Activated naive CD8-positive, alpha-beta T cell treated with anti-CD3 and anti-CD28 coated beads for 36 hours (primary cell): ENCODE measurements at regions not wholly inside any gene's neighbourhood (a gene's known extent, or its start where the extent isn't known, plus 50 kb on each side); places are given as distances from the start of the nearest gene placed in this dataset.

Source experiments
- DNase-seq: peaks from one replicate; pipeline ENCODE4 v3.0.0; 2021
- H3K27ac Mint-ChIP-seq: one replicate; pipeline ENCODE4 v1.8.0; 2022; ENCODE audit warnings: mild to moderate bottlenecking, moderate library complexity, mixed read lengths
- H3K27me3 Mint-ChIP-seq: one replicate; pipeline ENCODE4 v1.8.0; 2022; ENCODE audit warnings: mild to moderate bottlenecking, mixed read lengths
- H3K36me3 Mint-ChIP-seq: one replicate; pipeline ENCODE4 v1.8.0; 2021; ENCODE audit warnings: mild to moderate bottlenecking, mixed read lengths
- H3K4me1 Mint-ChIP-seq: one replicate; pipeline ENCODE4 v1.8.0; 2021; ENCODE audit warnings: mixed read lengths
- H3K4me3 Mint-ChIP-seq: one replicate; pipeline ENCODE4 v1.8.0; 2022; ENCODE audit warnings: mild to moderate bottlenecking, moderate library complexity, mixed read lengths
- H3K9me3 Mint-ChIP-seq: one replicate; pipeline ENCODE4 v1.8.0; 2022; ENCODE audit warnings: mixed read lengths

DNA sequence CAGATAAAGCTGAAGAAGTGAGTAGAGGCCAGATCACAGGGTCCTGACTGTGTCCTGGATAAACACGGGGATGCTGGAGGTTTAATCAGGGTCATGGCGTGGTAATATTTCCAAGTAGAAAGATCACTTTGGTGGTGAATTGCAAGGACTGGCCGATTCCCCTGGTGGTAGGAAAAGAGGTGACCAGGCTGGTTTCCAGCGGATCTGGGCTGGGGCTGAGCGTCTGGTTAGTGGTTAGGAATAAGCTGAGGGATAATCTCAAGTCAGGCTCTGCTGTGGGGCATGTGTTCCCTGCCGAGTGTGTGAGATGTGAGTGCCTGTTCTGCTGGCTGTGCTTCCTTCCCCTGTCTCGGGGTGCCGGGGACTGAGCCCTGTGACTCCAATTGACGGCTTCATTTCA, 484.0 kb downstream of the TSN start:
- no peak for DNase-seq
- H3K27me3 Mint-ChIP-seq: no peaks in the 10 kb centered on the region
- H3K27ac Mint-ChIP-seq: no peak overlapping the region
- H3K4me3 Mint-ChIP-seq: no peak overlapping the region
- H3K9me3 Mint-ChIP-seq: no peaks in the 10 kb centered on the region
- no peaks in the 10 kb centered on the region for H3K4me1 Mint-ChIP-seq
- H3K36me3 Mint-ChIP-seq: no peaks in the 10 kb centered on the region

DNA sequence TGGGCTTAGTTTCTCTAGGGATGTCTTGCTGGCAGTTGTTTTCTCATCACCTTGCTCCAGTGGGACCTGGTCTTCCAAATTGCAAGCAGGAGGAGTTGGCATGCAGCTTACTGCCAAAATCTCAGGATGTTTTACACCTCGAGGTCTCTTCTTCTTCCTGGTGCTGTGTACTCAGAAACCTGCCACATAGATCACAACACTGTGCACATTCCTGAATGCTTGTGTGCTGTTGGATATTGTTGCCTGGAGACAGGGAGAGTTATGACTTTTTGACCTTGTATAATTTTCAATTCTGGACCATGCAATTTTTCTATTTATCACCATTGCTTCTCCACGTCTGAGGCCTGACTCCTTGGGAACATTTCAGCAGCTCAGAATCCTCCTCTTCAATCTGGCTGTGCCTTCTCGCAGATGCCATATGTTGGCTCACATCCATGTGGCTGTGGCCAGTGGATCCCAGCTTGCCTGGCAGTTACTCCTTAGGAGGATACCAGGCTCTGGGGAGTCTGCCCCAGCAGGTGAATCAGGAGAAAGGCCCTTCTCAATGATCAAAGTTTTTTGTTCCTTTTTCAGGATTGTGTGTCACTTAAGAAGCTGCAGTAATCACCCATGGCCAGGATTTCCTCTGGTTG, 489.3 kb downstream of the TSN start:
- DNase-seq: no peak
- Mint-ChIP-seq H3K9me3 (no peaks in the 10 kb centered on the region), H3K27ac (no peak overlapping the region), H3K27me3 (no peaks in the 10 kb centered on the region), H3K4me3 (no peak overlapping the region), H3K4me1 (no peaks in the 10 kb centered on the region), H3K36me3 (no peaks in the 10 kb centered on the region)

DNA sequence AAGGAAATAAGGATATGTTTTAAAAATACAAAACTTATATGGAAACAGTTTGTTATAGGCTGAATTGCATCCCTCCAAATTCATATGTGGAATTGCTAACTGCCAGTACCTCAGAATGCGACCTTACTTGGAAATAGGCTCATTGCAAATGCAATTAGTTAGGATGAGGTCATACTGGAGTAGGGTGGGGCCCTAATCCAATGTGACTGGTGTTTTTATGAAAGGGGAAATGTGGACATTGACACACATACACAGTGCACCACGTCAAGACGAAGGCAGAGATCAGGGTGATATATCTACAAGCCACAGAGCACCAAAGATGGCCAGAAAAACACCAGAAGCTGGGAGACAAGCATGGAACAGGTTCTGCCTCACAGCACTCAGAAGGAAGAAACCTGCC, 494.2 kb downstream of the TSN start:
- Mint-ChIP-seq H3K27ac (no peak overlapping the region), H3K9me3 (no peaks in the 10 kb centered on the region), H3K27me3 (no peaks in the 10 kb centered on the region), H3K4me1 (no peaks in the 10 kb centered on the region), H3K36me3 (no peaks in the 10 kb centered on the region), H3K4me3 (no peak overlapping the region)
- DNase-seq: no peak

DNA sequence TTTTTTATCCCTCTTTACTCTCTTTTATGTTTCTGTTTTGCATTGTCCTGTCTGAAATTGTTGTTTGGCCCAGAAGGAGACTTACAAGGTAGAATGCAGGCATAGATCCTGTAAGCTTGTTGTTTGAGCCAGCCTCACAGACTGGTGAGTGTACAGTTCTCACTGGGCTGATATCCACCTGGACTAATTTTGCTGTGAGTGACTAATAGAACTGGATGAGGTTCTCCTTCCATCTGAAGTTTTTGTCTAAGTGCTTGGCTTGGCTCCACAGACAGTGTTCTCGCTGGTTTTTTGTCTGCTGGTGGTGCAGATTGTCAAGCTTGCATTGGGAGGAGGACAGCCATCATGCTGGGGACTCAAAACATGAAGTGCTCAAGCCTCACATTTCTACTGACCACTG, 495.7 kb downstream of the TSN start:
- H3K4me3 Mint-ChIP-seq: no peak overlapping the region
- no peak overlapping the region for H3K27ac Mint-ChIP-seq
- no peaks in the 10 kb centered on the region for H3K4me1 Mint-ChIP-seq
- no peaks in the 10 kb centered on the region for H3K9me3 Mint-ChIP-seq
- no peak for DNase-seq
- H3K27me3 Mint-ChIP-seq: no peaks in the 10 kb centered on the region
- H3K36me3 Mint-ChIP-seq: no peaks in the 10 kb centered on the region

DNA sequence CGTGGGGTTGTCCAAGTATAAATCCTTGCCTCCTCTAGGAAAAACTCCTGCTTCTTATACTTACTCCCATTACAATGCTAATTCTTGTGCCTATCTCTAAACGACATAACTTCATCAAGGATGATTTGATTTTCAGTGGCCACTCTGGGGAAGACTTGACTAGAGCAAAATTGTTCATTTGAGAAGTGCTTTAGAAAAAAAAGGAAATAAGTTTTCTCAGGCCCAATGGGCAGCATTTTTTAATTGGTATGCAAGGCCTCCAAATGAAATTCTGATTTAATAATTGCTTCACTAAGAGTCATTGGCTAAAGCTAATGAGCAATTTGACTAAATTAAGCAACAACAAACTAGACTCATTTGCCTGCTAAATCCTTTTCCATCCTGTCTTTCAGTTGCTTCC, 496.1 kb downstream of the TSN start:
- DNase-seq: no peak
- H3K4me1 Mint-ChIP-seq: no peaks in the 10 kb centered on the region
- H3K27me3 Mint-ChIP-seq: no peaks in the 10 kb centered on the region
- H3K27ac Mint-ChIP-seq: no peak overlapping the region
- no peaks in the 10 kb centered on the region for H3K36me3 Mint-ChIP-seq
- no peak overlapping the region for H3K4me3 Mint-ChIP-seq
- H3K9me3 Mint-ChIP-seq: no peaks in the 10 kb centered on the region

DNA sequence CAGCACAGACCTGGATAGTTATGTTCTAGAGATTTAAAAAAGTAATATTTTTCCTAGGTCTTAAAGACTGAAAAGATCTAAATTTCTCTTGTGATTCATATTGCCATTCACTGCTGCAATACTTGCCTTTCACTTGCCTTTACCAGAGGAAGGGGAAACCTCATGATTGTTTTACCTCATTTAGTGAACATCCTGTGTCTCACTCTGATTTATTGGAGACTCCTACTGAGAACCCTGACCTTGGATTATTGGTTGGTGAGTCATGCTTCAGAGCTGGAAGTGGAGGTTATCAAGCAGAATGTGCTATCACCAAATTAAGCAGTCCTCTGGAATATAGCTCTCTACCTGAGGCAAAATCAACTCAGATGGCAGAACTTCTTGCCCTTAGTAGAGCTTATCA, 500.5 kb downstream of the TSN start:
- Mint-ChIP-seq H3K27ac (no peak overlapping the region), H3K9me3 (no peaks in the 10 kb centered on the region), H3K27me3 (no peaks in the 10 kb centered on the region), H3K4me1 (no peaks in the 10 kb centered on the region), H3K36me3 (no peaks in the 10 kb centered on the region), H3K4me3 (no peak overlapping the region)
- no peak for DNase-seq

DNA sequence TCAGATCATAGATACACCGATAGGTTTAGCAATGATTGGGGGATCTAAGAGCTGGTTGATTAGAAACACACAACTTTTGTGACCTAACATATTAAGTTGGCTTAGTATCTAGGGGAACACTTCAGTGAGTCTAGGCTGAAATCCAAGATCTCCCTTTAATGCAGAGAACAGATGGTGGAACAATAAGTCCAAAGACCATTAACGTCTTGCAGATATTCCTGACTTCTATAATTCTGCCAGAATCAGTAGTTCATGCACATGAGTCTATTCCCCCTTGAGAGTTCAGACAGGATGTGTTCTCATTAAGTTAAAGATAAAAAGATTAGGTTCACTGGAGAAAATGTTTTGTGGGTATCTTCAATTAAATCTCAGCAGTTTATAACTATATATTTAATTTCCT, 506.5 kb downstream of the TSN start:
- Mint-ChIP-seq H3K27ac (no peak overlapping the region), H3K4me3 (no peak overlapping the region), H3K4me1 (no peaks in the 10 kb centered on the region), H3K9me3 (no peaks in the 10 kb centered on the region), H3K27me3 (no peaks in the 10 kb centered on the region), H3K36me3 (no peaks in the 10 kb centered on the region)
- no peak for DNase-seq

DNA sequence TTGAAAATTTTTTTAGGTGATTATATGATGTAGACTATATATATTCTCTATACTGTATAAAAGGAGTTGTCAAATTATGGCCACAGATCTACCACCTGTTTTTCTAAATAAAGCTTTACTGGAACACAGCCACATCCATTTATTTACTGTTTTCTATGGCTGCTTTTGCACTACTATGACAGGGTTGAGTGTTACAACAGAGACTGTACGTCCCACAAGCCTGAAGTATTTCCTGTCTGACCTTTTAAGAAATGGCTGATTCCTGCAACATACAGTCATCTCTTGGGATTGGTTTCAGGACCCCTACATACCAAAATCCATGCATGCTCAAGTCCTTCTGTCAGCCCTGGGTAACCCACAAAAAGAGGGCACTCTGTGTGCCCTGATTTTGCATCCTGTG, 508.3 kb downstream of the TSN start:
- Mint-ChIP-seq H3K27me3 (no peaks in the 10 kb centered on the region), H3K4me3 (no peak overlapping the region), H3K27ac (no peak overlapping the region), H3K4me1 (no peaks in the 10 kb centered on the region), H3K36me3 (no peaks in the 10 kb centered on the region), H3K9me3 (no peaks in the 10 kb centered on the region)
- DNase-seq: no peak

DNA sequence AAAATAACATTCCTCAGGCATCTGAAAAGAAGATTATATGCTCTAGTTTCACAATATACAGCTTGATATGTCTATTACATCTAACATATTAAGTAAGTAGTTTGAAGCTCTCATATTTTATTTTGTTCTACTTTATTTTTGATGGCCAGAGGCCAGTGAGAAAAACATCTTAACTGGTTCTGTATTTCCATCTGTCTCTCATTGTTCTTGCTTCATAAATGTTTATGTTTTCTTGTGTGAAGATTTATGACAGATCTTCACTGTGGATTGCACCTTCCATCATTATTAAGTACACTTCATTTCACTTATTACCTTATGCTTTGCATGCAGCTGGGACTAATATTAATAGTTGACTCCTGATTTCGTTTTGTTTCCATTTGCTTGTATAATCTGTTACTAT, 511.2 kb downstream of the TSN start:
- DNase-seq: no peak
- Mint-ChIP-seq H3K4me1 (no peaks in the 10 kb centered on the region), H3K36me3 (no peaks in the 10 kb centered on the region), H3K27me3 (peaks cover 4% of the 10 kb centered on the region), H3K4me3 (no peak overlapping the region), H3K27ac (no peak overlapping the region), H3K9me3 (no peaks in the 10 kb centered on the region)

DNA sequence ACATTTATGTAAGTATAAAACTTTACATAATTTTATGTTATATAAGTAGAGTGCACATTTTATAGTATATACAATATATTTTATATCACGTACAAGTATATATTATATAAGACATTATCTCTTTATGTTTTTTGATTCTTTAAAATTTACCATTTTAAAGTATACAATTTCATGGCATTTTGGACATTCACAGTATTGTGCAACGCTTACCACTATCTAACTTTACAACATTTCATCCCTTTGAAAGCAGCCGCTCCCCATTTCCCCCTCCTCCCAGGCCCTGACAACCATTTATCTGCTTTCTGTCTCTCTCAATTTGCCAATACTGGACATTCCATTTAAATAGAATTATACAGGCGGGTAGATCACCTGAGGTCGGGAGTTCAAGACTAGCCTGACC, 512.5 kb downstream of the TSN start:
- H3K4me1 Mint-ChIP-seq: no peaks in the 10 kb centered on the region
- no peaks in the 10 kb centered on the region for H3K9me3 Mint-ChIP-seq
- no peak overlapping the region for H3K27ac Mint-ChIP-seq
- peaks cover 4% of the 10 kb centered on the region for H3K27me3 Mint-ChIP-seq
- no peaks in the 10 kb centered on the region for H3K36me3 Mint-ChIP-seq
- H3K4me3 Mint-ChIP-seq: no peak overlapping the region
- no peak for DNase-seq

DNA sequence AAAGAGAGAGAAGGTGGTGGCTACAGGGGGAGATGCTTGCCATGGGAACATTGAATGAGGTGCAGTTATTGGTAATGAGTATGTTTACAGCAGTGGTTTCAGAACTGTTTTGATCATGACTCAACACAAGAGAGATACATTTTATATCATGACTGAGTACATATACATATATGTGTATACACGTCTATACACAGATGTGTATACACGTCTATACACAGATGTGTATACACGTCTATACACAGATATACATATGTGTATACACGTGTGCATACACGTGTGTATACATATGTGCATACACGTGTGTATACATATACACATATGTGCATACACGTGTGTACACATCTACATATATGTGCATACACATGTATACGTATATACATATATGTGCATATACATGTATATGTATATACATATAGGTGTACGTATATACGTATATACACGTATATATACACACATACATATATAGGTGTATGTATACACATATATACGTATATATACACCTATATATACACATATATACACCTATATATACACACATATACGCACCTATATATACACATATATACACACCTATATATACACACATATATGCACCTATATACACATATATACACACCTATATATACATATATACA, 518.5 kb downstream of the TSN start:
- Mint-ChIP-seq H3K27me3 (peaks cover 4% of the 10 kb centered on the region), H3K27ac (no peak overlapping the region), H3K36me3 (no peaks in the 10 kb centered on the region), H3K4me3 (no peak overlapping the region), H3K9me3 (peaks cover 2% of the 10 kb centered on the region), H3K4me1 (no peaks in the 10 kb centered on the region)
- no peak for DNase-seq

DNA sequence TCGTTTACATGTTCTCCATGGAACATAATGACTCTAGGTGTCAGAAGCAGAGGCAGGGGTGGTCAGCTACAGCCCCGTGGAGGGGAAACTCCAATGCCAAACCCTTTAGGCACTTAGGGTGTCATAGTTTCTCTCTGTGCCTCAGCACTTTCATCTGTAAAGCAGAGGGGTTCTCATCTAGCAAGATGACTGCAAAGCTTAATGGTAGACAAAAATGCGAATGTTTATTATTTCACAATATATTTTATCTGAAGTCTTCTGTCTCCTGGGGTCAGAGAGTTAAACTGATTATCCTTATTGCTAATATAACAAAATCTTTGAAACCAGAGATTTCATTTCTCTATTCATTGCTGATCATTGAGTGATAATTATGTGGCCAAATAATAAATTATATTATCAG, 522.5 kb downstream of the TSN start:
- Mint-ChIP-seq H3K9me3 (peaks cover 5% of the 10 kb centered on the region), H3K4me3 (no peak overlapping the region), H3K4me1 (no peaks in the 10 kb centered on the region), H3K36me3 (no peaks in the 10 kb centered on the region), H3K27ac (no peak overlapping the region), H3K27me3 (no peaks in the 10 kb centered on the region)
- no peak for DNase-seq

DNA sequence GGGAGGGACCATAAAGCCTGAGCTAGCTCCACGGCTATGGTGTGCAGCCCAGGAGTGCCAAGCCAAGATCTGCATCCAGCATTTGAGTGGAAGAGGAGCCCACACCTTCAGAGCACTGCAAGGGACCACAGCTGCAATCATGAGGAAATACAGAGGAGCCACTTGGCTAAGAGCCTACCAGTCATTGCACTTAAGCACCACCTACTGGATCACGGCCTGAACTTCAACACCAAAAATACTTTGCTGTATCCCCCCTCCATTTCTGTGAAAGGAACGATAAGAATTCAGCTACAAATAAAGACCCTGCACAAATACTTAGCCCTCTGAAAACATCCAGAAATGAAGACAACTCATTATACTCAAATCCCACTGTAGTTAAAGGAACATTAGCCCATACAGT, 545.3 kb downstream of the TSN start:
- Mint-ChIP-seq H3K4me1 (no peaks in the 10 kb centered on the region), H3K9me3 (peaks cover 8% of the 10 kb centered on the region), H3K4me3 (no peak overlapping the region), H3K27ac (no peak overlapping the region), H3K36me3 (no peaks in the 10 kb centered on the region), H3K27me3 (no peaks in the 10 kb centered on the region)
- DNase-seq: no peak

DNA sequence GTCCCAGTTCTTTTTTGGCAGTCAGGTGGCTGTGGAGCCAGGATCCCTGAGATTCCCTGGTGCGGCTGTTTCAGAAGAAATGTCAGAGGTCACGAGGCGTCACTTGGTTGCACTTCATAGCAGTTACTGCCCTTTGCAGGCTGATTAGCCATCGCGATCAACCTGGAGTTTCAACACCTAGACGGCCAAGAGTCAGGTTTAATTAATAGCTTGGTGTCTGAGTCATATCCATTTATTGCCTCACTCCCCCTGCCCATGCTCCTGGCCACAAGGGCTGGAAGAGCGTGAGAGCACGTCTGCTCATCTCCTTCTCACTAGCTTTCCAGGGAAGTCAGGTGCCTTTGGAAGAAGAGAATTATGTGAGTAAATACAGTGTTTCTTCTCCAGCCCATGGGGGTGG, 552.3 kb downstream of the TSN start:
- H3K27ac Mint-ChIP-seq: no peak overlapping the region
- no peak for DNase-seq
- H3K4me3 Mint-ChIP-seq: no peak overlapping the region
- H3K4me1 Mint-ChIP-seq: no peaks in the 10 kb centered on the region
- no peaks in the 10 kb centered on the region for H3K27me3 Mint-ChIP-seq
- H3K9me3 Mint-ChIP-seq: no peaks in the 10 kb centered on the region
- H3K36me3 Mint-ChIP-seq: no peaks in the 10 kb centered on the region

DNA sequence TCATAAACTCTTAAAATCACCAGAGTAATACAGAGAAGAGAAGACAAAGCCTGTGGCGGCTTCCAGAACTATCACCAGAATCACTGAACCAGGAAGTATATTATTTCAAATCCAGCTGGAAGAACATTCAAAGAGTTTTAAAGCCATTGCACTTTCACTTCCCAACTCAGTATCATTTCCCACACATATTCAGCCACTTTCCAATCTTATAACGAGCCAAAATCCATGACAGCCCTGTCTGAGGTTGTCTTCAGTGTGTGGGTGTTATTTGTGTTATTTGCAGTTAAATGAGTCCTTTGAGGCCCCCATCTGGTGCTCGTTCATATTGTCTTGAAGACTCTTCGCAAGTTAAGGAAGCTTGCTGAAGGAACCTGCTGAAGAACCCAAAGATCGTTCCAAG, 559.9 kb downstream of the TSN start:
- H3K36me3 Mint-ChIP-seq: no peaks in the 10 kb centered on the region
- H3K4me3 Mint-ChIP-seq: no peak overlapping the region
- no peak for DNase-seq
- peaks cover 3% of the 10 kb centered on the region for H3K9me3 Mint-ChIP-seq
- no peak overlapping the region for H3K27ac Mint-ChIP-seq
- H3K4me1 Mint-ChIP-seq: no peaks in the 10 kb centered on the region
- H3K27me3 Mint-ChIP-seq: no peaks in the 10 kb centered on the region

DNA sequence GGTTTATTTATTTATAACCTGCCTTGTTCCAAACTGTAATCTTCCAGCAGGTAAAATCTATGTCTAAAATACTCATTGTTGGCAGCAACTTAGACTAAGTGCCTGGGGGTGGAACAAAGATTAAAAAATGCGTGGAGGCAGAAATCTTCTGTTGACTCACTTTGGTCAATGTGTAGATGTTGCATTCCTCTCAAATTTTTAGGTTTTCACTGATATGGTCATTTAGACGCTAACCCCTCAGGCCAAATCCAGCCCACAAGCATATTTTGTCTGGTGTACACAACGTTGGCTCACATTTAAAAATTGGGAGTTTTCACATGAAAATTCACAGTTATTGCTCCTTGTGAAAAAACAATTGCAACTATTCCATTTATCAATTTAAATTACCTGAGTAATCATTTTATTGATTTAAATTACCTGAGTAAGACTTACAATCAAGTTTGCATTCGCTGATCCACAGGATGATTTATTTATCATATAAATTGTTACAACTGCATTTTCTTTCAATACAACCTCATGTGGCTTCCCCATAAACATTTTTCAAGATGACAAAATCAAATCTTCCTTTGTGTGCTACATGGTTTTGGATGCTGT, 564.2 kb downstream of the TSN start:
- no peaks in the 10 kb centered on the region for H3K36me3 Mint-ChIP-seq
- DNase-seq: no peak
- H3K27ac Mint-ChIP-seq: no peak overlapping the region
- H3K27me3 Mint-ChIP-seq: no peaks in the 10 kb centered on the region
- H3K9me3 Mint-ChIP-seq: peaks cover 3% of the 10 kb centered on the region
- H3K4me1 Mint-ChIP-seq: no peaks in the 10 kb centered on the region
- no peak overlapping the region for H3K4me3 Mint-ChIP-seq
